HG03045 (cell line): ENCODE measurements at regions not wholly inside any gene's neighbourhood (a gene's known extent, or its start where the extent isn't known, plus 50 kb on each side); places are given as distances from the start of the nearest gene placed in this dataset.

ENCODE experiments used
- ATAC-seq: cut with Tn5 transposase; IDR thresholded peaks from one replicate; pipeline ENCODE4 v1.9.1; 2021; ENCODE audit warnings: mild to moderate bottlenecking, moderate library complexity; ENCODE audit not compliant: unreplicated experiment

GRCh38 chr3:40848421-40848820 lies 323.7 kb downstream of the ZNF621 start:
- no peak for ATAC-seq

DNA sequence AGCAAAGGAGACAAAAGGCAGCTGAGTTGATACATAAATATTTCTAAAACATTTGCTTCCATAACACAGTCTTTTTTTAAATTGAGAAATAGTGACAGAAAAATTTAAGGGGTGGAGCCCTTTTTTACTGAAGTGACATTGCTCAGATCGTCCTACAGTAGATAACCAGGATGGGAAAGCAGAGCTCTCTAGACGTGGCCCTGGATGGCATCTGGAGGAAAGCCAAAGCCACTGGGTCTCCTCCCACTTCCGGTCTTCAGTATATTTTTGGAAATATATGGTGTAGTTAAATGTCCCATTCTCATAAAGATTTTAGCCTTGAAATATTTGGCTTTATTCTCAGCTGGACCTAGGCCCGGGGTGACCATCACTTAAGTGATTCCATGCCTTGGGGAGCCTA lies 326.1 kb downstream of the ZNF621 start:
- no peak for ATAC-seq

DNA sequence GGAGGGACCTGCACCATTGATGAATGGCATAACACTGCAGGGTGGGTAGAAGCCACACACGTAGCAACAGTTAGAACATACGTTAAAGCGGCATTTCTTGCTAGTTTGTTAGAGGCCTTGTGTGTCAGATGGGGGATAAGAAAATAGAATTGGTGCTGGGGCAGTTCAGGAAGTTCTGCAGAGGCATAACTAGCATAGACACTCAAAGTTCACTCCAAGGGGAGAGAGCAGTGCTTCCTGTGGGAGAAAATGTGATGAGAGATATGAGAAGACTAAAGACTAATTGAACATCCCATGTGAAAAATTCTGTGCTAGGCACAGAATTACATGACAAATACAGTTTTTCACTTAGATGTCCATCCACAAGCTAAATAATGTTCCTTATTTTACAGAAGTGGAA lies 327.1 kb downstream of the ZNF621 start:
- no peak for ATAC-seq

- ATAC-seq = no peak
Measured at GRCh38 chr3:40852712-40853111, 328.0 kb downstream of the ZNF621 start.

GRCh38 chr3:40853474-40853873 lies 328.7 kb downstream of the ZNF621 start:
- ATAC-seq = no peak

- no peak for ATAC-seq
Measured at GRCh38 chr3:40855871-40856270, 331.1 kb downstream of the ZNF621 start.

- no peak for ATAC-seq
Measured at GRCh38 chr3:40858364-40859115, 333.8 kb downstream of the ZNF621 start.

DNA sequence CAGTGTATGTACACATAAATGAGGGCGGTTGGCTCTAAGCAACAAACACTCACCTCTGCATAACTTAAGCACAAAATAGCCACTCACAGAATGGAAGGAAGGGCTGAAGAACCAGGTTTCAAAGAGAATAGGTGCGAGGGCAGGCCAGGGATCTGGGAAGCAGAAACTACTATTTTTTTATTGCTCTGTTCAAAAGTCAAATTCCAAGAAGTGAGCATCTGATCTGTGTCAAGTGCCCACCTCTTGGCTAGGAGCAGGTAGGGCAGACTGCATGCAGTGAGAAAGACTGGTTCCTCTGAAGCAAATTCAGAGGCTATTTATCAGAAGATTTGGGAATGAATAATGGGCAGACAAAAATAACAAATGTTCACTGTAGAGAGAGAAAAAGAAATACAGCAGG lies 336.4 kb upstream of the CTNNB1 start:
- ATAC-seq = no peak

- no peak for ATAC-seq
Measured at GRCh38 chr3:40864146-40864782, 335.0 kb upstream of the CTNNB1 start.

DNA sequence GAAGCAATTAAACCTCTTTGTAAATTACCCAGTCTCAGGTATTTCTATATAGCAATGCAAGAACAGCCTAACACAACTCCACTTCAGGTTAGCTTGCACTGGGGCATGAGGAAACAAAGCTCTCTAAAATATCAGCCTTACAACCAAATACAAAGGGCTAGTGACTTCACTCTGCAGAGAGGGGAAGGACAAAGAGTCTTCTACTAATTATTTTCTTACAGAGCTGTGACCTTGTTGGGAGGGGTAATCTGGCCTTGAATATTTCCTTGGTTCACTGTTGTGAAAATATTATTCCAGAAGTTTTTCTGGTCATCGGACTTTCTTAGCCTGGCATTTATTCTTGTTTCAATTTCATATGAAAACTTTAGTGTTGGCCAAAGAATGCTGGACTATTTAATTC lies 334.4 kb upstream of the CTNNB1 start:
- ATAC-seq = no peak

DNA sequence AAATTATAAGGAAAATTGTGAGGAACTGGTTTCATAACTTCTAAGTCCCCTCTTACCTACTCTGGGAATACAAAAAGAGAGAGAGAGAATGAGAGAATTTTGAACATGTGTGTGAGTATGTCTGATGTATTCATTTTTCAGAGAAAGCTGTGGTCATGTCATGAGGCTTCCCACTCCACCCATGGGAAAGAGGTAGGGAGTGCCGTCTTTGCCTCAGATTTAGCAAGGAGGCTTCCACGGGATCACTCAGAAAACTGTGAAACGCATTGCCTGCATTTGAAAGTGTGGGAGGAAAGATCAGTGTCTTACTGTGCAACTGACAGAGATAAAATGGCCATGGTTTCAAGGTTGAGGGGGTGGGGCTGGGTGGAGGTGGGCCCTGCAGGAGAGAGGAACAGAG lies 331.5 kb upstream of the CTNNB1 start:
- no peak for ATAC-seq

DNA sequence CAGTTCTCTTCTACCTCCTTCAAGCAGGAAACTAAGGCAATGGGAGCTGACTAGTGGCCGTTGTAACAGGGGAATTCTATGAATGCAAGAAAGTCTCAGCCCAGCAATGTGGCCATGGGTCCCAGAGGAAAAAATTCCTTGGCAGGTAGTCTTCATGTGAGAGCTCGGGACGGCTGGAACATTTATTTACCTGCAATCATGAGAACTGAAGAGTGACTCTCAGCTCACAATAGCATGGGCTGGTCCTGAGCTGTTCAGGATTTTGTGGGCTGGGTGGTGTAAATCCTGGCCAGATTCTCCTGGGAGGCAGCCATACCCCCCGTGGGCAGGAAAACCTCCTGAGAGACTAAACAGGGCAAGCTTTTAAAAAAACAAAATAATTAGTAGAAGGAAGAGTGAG lies 330.3 kb upstream of the CTNNB1 start:
- no peak for ATAC-seq

- no peak for ATAC-seq
Measured at GRCh38 chr3:40869939-40870338, 329.4 kb upstream of the CTNNB1 start.

GRCh38 chr3:40871394-40871793 lies 327.9 kb upstream of the CTNNB1 start:
- ATAC-seq = no peak

DNA sequence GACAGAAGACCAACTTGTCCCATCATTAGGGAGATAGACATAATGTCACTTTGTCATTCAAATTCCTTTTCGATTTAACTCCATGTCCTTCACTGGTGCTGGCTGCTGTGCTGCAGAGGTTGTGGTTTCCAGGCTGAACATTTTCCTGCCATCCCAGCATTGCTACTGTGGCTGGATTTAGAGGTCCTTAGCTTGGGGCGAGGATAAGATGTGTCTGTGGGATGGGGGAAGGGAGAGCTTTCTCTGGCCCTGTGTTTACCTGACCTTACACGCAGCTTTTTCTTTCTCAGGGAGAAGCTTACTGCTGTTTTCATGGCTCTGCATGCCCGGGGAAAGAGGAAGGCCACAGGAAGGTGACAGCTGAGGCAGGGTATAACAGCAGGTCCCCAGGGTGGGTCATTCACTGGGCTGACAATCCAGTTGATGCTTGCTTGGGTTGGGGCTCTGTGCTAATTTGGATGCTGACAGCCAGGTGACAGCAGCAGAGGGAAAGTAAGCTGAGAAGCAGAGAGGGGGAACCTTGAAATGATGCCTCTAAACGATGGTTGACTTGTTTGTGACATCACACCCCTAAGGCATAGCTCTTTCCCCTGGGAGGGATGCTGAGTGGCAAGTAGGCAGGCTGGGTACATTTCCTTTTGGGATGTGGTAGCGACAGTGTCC lies 326.9 kb upstream of the CTNNB1 start:
- no peak for ATAC-seq

GRCh38 chr3:40873476-40873875 lies 325.8 kb upstream of the CTNNB1 start:
- no peak for ATAC-seq

DNA sequence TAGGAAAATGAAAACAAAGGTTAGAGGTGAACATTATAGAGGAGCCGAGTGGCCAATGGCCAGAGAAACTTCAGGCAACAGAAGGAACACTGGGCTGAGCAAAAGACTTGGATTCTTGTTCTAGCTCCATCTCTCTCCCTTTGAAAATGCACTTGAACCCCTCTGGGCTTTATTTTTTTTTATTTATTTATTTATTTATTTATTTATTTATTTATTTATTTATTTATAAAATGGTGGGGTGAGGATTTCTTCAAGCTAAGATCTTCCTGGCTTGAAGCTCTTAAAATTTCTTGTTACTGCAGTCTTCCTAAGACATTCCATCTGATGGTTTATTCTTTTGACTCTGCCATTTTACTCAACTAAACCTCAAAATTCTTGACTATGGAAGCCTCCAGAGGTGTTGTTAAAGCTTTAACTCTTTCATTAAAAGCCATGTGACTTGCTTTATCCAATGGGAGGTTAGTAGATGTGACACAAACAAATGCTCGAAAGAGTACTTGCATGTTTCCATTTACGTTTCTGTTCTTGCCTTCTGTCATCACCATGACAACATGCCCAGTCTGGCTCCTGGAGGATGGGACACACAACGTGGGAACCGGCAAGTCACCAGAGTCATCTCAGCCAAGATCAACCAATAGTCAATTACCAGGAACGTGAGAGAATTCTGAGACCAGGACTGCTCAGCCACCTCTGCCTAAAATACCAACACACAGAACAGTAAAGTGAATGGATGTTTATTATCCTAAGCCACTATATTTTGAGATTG lies 325.2 kb upstream of the CTNNB1 start:
- no peak for ATAC-seq

DNA sequence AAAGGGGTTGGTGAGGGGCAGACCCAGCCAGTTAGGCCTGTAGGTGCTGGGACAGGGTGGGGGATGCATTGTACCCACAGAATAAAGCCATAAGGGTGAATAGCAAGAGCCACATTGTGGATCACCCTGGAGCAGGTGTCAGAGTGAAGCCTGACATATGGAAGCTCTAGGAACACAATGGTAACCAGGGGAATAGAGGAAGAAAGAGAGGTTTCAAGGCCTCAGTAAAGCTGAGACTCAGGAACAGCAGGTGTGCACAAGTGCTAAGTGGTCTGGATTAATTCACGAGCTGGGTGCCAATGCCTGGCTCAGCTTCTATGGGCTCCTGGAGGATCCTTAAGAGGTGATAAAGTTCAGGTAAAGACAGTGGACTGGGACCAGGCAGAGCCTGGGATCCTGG lies 323.7 kb upstream of the CTNNB1 start:
- no peak for ATAC-seq

DNA sequence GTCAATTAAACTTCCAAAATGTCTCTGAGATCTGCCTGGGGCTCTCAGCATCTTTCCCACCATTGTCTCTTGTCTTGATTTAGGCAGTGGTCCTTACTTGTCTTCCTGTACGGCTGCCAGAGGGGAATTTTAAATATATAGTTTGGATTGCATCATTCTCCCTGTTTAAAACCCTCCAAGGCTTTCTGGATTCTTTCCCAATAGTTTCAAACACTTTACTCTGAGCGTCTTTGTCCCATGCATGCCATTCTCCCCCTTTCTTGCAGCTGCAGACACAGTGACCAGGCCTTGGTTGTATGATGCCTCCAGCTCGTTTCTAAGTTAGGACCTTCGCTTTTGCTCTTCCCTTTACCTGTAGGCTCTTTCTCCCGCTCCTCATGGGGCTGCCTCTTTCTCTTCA lies 323.3 kb upstream of the CTNNB1 start:
- ATAC-seq = no peak

DNA sequence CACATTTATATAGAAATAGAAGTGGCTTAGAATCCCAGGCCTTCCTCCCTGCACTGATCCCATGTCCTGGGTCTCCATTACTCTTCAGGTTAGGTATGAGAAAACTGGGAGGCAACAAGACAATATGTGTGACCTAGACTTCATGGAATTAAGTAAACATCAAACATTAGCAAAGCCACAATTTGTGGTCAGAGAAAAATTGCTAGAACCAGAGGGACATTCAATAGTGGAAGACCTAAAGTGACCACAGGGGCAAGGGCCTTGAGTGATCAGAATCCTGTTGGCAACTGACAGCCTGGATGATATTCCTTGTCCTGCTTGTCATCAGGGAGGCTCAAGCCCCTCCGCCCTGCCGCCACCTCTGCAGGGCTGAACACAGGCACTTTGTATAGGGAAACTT lies 322.8 kb upstream of the CTNNB1 start:
- ATAC-seq = no peak

- no peak for ATAC-seq
Measured at GRCh38 chr3:40877631-40878463, 321.5 kb upstream of the CTNNB1 start.
